Mucosa of rectum (tissue), 2 donors: ENCODE measurements at regions not wholly inside any gene's neighbourhood (a gene's known extent, or its start where the extent isn't known, plus 50 kb on each side); places are given as distances from the start of the nearest gene placed in this dataset.
A peak's percentile ranks its signal among the peaks of the same experiment; 100 is the strongest.
"Not testable (repeated sequence)": the region's sequence is repeated elsewhere in the genome, so short reads cannot be mapped to it uniquely, and the experiment has no call there.

ENCODE experiments used
- H3K27ac ChIP-seq, 2 donors: one replicate each; pipeline ENCODE4 v1.7.0; 2013; ENCODE audit warnings: inconsistent platforms in 2 of 2, low read depth in 2 of 2, low read length in 2 of 2
- H3K27me3 ChIP-seq, 2 donors: one replicate each; pipeline ENCODE4 v1.7.0; 2013; ENCODE audit warnings: low read length in 2 of 2; ENCODE audit not compliant: control insufficient read depth in 2 of 2, insufficient read depth in 2 of 2
- H3K36me3 ChIP-seq, 2 donors: one replicate each; pipeline ENCODE4 v1.7.0; 2013; ENCODE audit warnings: low read length in 2 of 2; ENCODE audit not compliant: control insufficient read depth in 2 of 2, insufficient read depth in 2 of 2
- H3K4me1 ChIP-seq, 2 donors: one replicate each; pipeline ENCODE4 v1.7.0; 2013; ENCODE audit warnings: low read length in 2 of 2, mild to moderate bottlenecking in 1 of 2; ENCODE audit not compliant: control insufficient read depth in 2 of 2, insufficient read depth in 2 of 2
- H3K4me3 ChIP-seq, 2 donors: one replicate each; pipeline ENCODE4 v1.7.0; 2013; ENCODE audit warnings: low read length in 2 of 2
- H3K9ac ChIP-seq, 2 donors: one replicate each; pipeline ENCODE4 v1.7.0; 2013; ENCODE audit warnings: low read length in 2 of 2, low read depth in 1 of 2, mild to moderate bottlenecking in 1 of 2
- H3K9me3 ChIP-seq, 2 donors: one replicate each; pipeline ENCODE4 v1.7.0; 2013; ENCODE audit warnings: low read length in 2 of 2; ENCODE audit not compliant: control insufficient read depth in 2 of 2
- donor health status: healthy.
- donor health status: Normal muscosa, but diverticular disease.

DNA sequence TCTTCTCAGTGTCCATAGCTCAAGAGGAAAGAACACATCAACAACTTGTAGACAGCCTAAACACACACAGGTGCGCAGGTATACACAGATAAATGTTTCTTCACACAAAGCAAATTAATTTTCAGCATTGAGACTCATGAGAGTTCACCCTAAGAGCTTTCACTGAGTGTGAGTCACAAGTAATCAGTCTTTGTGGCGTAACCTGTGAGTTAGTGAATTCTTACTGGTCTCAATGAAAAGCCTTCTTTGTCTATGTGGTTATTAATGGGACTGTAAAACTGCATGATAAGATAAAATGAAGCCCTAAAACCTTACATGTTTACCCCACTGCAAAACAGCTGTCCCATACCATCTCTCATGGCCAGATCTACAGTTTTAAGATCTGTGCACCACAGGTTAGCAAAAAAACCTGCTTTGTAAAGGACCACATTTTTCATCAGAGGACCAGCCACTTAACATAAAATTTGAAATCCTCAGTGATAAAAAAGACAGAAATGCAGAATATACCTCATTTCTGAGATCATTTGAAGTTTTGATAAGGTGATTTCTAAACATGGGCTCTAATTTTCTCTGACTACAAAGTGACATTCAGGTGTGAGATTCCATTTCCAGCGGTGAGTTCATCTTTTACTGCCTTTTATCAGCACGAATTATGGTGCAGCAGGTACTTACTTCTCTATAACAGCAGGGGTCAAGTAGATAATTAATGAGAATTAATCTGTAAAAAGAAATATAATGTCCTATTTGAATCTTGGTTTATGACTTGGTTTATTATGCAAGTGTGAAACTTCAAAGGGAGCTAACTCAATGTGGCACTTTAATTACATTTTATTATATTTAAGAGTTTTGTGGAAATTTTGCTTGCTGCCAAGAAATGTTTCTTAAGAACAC is 335.7 kb upstream of the PIK3R1 start:
- no peak overlapping the region for H3K9ac ChIP-seq
- H3K27ac ChIP-seq: peak overlapping the region in 1 of 2 donors; percentile 2
- H3K9me3 ChIP-seq: peaks cover 0 to 1% of the 10 kb centered on the region in 2 donors
- H3K36me3 ChIP-seq: no peaks in the 10 kb centered on the region
- H3K27me3 ChIP-seq: no peaks in the 10 kb centered on the region
- no peak overlapping the region for H3K4me3 ChIP-seq
- H3K4me1 ChIP-seq: peaks cover 0 to 17% of the 10 kb centered on the region in 2 donors

DNA sequence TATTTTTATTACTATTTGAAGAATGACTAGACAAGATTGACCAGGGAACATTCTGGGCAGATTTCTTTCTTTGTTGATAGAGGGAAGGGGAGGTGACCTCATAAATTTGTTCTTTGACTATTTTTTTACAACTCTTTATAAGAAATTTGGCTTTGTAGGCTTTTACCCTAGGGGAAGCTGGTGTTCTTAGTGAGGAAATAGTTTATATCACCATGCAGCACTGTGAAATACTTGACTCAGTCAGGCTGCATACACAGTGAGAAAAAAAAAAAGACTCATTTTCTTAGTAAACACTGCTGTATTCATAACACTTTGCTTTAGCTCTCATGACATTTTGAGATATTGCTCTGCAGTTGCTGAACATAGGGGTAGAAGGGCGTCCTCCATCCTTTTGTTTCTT is 336.6 kb upstream of the PIK3R1 start:
- Histone ChIP-seq H3K27ac (peak overlapping the region in 1 of 2 donors; percentile 17), H3K4me3 (no peak overlapping the region), H3K9me3 (peaks cover 0 to 1% of the 10 kb centered on the region in 2 donors), H3K4me1 (peaks cover 0 to 17% of the 10 kb centered on the region in 2 donors), H3K36me3 (no peaks in the 10 kb centered on the region), H3K9ac (no peak overlapping the region), H3K27me3 (no peaks in the 10 kb centered on the region)

DNA sequence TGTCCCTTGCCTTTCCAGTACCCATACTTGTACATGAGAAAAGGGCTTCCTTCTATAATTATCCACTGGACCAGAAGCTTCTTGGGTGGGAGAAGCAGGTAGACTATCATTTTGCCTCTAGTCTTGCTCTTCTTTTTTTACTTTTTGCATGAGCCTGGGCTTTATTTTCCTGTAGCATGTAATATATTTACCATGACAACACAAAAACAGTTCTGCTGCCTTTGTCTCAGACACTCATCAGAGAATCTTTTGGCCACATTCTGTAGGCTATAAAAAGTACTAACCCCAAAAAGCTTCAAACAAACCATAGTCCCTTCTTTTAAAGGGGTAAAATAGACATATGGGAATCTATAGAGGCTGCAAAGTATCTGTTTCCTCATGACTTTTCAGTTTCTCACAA is 339.2 kb upstream of the PIK3R1 start:
- H3K4me3 ChIP-seq: no peak overlapping the region
- no peak overlapping the region for H3K9ac ChIP-seq
- H3K9me3 ChIP-seq: peaks cover 0 to 1% of the 10 kb centered on the region in 2 donors
- peaks cover 0 to 17% of the 10 kb centered on the region in 2 donors for H3K4me1 ChIP-seq
- no peaks in the 10 kb centered on the region for H3K27me3 ChIP-seq
- no peak overlapping the region for H3K27ac ChIP-seq
- H3K36me3 ChIP-seq: no peaks in the 10 kb centered on the region

DNA sequence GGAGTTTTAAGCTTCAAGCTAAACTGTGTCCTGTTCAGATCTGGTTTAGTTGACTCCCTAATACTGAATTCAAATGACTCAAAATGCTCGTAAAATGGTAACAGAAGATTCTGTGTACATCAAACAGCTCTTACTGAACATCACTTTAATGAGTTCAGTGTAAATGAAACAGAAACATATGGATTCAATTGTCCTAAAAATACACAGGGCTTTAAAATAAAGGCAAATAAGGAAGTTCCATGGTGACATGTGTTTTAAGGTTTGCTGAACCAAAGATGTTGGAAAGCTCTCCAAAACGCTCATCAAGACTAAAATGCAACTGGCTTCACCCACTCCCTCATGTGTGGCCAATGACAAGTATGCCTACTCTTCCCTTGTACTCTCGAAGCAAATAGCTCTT is 340.0 kb upstream of the PIK3R1 start:
- Histone ChIP-seq H3K4me1 (peaks cover 0 to 13% of the 10 kb centered on the region in 2 donors), H3K9me3 (peaks cover 0 to 1% of the 10 kb centered on the region in 2 donors), H3K36me3 (no peaks in the 10 kb centered on the region), H3K9ac (no peak overlapping the region), H3K27me3 (no peaks in the 10 kb centered on the region), H3K27ac (no peak overlapping the region), H3K4me3 (no peak overlapping the region)

DNA sequence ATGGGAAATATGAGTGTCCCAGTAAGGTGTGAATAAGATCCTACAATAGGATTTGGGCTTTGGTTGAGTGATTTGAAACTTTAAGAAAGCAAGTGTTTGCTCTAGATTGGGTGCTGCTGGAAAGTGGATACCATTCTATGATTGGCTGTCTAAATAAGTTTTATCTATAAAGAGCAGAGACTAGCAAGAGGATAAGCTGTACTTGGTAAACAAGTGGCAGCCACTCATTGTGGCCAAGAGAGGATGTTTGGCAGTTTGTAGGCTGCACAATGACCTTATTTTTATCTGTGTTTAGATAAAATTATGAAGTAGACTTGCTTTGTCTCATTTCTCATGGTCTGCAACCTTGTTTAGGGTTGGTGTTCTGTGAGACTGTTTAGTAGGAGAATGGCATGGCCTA is 341.6 kb upstream of the PIK3R1 start:
- no peak overlapping the region for H3K4me3 ChIP-seq
- no peak overlapping the region for H3K27ac ChIP-seq
- no peak overlapping the region for H3K9ac ChIP-seq
- no peaks in the 10 kb centered on the region for H3K36me3 ChIP-seq
- peaks cover 0 to under 1% of the 10 kb centered on the region in 2 donors for H3K4me1 ChIP-seq
- H3K27me3 ChIP-seq: no peaks in the 10 kb centered on the region
- peaks cover 0 to 1% of the 10 kb centered on the region in 2 donors for H3K9me3 ChIP-seq

DNA sequence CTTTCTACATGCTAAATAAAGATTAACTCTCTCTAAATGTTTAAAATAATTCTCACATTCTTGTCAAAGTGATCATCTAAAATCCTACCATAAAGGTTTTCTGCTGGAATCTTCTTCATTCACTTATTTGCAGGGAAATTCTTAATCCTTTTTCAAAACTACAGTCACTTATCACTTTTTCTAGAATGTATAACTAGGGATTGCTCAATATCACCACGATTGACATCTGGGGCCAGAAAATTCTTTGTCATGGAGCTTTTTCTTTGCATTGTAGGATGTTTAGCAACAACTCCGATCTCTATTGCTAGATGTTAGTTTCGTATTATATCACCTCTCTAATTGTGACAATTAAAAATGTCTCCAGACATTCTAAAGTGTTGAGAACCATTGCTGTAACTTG is 344.9 kb upstream of the PIK3R1 start:
- no peaks in the 10 kb centered on the region for H3K36me3 ChIP-seq
- H3K27ac ChIP-seq: no peak overlapping the region

DNA sequence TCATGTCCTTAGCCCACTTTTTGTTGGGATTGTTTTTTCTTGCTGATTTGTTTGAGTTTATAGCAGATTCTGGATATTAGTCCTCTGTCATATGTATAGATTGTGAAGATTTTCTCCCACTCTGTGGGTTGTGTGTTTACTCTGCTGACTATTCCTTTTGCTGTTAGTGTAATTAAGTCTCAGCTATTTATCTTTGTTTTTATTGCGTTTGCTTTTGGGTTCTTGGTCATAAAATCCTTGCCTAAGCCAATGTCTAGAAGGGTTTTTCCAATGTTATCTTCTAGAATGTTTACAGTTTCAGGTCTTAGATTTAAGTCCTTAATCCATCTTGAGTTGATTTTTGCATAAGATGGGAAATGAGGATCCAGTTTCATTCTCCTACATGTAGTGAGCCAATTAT is 351.2 kb upstream of the PIK3R1 start:
- not testable (repeated sequence) for H3K9ac ChIP-seq, H3K27ac ChIP-seq, H3K4me3 ChIP-seq, H3K9me3 ChIP-seq, H3K36me3 ChIP-seq, H3K4me1 ChIP-seq, H3K27me3 ChIP-seq

More for the DNA sequence above, 344.9 kb upstream of the PIK3R1 start:
- Histone ChIP-seq H3K9me3 (no peaks in the 10 kb centered on the region), H3K9ac (no peak overlapping the region), H3K27me3 (no peaks in the 10 kb centered on the region), H3K4me3 (no peak overlapping the region), H3K4me1 (no peaks in the 10 kb centered on the region)

DNA sequence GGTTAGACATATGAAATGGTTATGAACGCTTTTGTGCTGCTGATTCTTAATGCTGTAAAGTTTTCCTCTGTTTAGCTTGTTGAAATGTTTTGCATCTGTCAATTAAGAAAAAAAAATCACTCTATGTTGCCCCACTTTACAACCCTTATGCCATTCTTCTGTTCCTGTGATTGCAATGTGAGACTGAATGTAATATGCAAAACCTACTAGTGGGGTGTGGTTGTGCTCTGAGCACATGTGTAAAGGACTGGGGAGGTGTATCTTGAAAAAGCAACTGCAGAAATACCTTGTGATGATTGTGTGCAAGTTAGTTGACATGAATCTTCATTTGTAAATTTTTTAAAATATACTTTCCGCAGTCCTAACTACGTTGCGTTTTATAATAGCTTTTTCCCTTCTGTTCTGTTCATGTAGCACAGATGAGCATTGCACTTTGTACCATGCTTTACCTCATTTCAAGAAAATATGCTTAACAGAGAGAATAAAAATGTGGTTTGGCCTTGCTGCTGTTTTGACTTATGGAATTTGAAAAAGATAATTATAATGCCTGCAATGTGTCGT is 357.0 kb upstream of the PIK3R1 start:
- Histone ChIP-seq H3K4me3 (no peak overlapping the region), H3K4me1 (no peaks in the 10 kb centered on the region), H3K27ac (no peak overlapping the region), H3K9me3 (no peaks in the 10 kb centered on the region), H3K9ac (no peak overlapping the region), H3K27me3 (no peaks in the 10 kb centered on the region), H3K36me3 (no peaks in the 10 kb centered on the region)

DNA sequence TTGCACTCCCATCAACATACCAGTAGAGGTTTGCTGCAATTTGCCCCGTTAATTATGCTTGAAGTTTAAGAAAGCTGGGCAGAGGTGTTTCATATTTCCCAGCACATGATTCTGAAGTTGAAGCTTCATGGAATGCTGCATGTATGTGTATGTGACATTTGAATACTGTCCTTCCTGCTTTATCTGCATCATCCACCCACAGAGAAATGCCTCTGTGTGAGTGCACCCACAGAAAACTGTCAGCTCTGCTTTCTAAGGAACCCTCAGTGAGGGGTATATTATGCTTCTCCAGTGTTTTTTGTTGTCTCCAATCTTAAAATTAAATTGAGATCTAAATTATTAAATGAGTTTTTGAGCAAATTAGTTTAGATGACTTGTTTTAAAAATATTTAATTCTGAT is 358.1 kb upstream of the PIK3R1 start:
- Histone ChIP-seq H3K9ac (no peak overlapping the region), H3K36me3 (no peaks in the 10 kb centered on the region), H3K27ac (no peak overlapping the region), H3K9me3 (no peaks in the 10 kb centered on the region), H3K27me3 (no peaks in the 10 kb centered on the region), H3K4me3 (no peak overlapping the region), H3K4me1 (no peaks in the 10 kb centered on the region)

DNA sequence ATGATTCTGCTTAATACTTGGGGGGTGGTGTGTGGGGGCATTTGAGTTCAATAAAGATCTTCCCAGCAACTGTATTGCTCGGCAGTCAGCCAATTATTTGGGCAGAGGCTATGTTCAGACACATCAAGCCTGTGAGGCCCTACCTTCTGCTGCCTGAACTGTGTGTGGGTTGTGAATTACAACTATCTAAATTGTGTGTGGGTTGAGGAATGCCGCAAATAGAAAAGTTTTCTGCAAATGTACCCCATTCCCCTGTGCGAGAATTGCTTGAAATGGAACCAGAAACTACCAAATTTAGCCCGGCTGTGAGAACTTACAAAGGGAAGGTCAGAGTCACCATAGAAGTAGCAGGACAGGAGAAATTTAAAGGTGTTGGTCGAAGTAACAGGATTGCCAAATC is 360.0 kb upstream of the PIK3R1 start:
- H3K36me3 ChIP-seq: no peaks in the 10 kb centered on the region
- H3K27me3 ChIP-seq: no peaks in the 10 kb centered on the region
- H3K4me3 ChIP-seq: no peak overlapping the region
- no peak overlapping the region for H3K27ac ChIP-seq
- H3K4me1 ChIP-seq: no peaks in the 10 kb centered on the region
- H3K9ac ChIP-seq: no peak overlapping the region
- no peaks in the 10 kb centered on the region for H3K9me3 ChIP-seq
